Activated CD8-positive, alpha-beta memory T cell treated with anti-CD3 and anti-CD28 coated beads, Interleukin-2, amount 10 ng/mL, durations not matched to agents 7 days and 5 days (primary cell): ENCODE measurements at regions not wholly inside any gene's neighbourhood (a gene's known extent, or its start where the extent isn't known, plus 50 kb on each side); places are given as distances from the start of the nearest gene placed in this dataset.

ENCODE experiments used
- ATAC-seq: fragments of 150-1000 bp; cut with Tn5 transposase; one replicate; pipeline ENCODE4 v1.10.0; 2021; ENCODE audit warnings: moderate library complexity
- CTCF ChIA-PET: fragments of 350-600 bp; sonication (Branson Sonifier 250); formaldehyde crosslinking; loops from one replicate; lab custom pipeline; 2021; ENCODE audit warnings: antibody characterized with exemption; lab: Charles Lee
- DNase-seq: peaks from one replicate; pipeline ENCODE4 v3.0.0-alpha.2; 2020
- H3K27ac Mint-ChIP-seq: one replicate; pipeline ENCODE4 v1.8.0; 2021; ENCODE audit warnings: mild to moderate bottlenecking, mixed read lengths
- H3K27me3 Mint-ChIP-seq: one replicate; pipeline ENCODE4 v1.8.0; 2021; ENCODE audit warnings: mixed read lengths
- H3K36me3 Mint-ChIP-seq: one replicate; pipeline ENCODE4 v1.8.0; 2021; ENCODE audit warnings: mild to moderate bottlenecking, mixed read lengths
- H3K4me1 Mint-ChIP-seq: one replicate; pipeline ENCODE4 v1.8.0; 2021; ENCODE audit warnings: mixed read lengths
- H3K4me3 Mint-ChIP-seq: one replicate; pipeline ENCODE4 v1.8.0; 2021; ENCODE audit warnings: mild to moderate bottlenecking, moderate library complexity, mixed read lengths
- H3K9me3 Mint-ChIP-seq: one replicate; pipeline ENCODE4 v1.8.0; 2022; ENCODE audit warnings: low read depth, mixed read lengths

DNA sequence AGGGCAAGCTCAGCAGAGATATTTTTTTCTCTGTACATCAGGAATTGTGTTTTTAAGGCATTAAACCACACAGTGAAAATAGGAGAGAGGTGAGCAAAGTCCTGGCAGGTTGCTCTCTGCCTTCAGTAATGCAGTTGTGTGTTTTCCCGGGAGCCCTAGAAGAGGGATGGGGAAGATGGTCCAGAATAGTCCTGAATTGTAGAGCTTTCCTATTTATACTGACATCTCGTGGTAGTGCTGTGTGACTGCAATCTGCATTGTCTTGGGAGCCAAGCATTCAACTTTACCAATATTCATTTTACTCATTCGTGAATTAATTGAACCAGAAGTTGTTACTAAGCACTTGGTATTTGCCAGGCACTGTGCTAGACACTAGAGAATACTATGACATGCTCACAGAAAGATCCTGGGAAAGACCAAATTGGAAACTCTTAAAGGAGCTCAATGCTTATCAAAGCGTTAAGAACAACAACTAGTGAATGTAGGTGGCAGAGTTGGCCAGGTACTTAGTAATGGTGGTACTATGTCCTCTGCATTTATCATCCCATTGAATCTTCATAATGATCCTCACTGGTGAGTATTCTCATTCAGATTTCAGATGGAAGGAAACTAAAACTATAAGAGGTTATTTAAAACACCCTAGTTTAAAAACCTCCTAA lies 214.6 kb downstream of the TRIB2 start:
- ATAC-seq (peak; percentile 55), DNase-seq (no peak)
- H3K9me3 Mint-ChIP-seq = peaks cover 2% of the 10 kb centered on the region
- no peaks in the 10 kb centered on the region for H3K4me1 Mint-ChIP-seq
- CTCF ChIA-PET = interaction anchor here (0.8 to 4.2 kb wide), 35 partner anchors 8 to 1243 kb away, joined by 3 to 38 read pairs (median 4); partner anchors contain the start of gene TRIB2
- H3K36me3 Mint-ChIP-seq = no peaks in the 10 kb centered on the region
- peaks cover 39% of the 10 kb centered on the region for H3K27me3 Mint-ChIP-seq
- H3K4me3 Mint-ChIP-seq = no peak overlapping the region
- H3K27ac Mint-ChIP-seq = no peak overlapping the region

DNA sequence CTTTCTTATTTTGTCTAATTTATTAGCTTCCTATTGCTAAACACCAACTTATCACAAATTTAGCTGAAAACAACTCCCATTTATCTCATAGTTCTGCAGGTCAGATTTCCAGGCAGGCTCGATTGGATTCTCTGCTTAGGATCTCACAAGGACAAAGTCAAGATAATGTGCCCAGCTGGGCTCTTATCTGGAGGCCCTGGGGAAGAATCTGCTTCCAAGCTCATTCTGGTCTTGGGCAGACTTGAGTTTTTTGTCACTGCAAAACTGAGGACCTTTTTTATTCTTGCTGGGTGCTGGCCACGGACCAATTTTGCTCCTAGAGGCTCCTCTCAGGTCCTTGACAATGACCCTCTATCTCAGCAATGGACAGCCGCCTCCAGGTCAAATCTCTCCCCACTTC lies 215.5 kb downstream of the TRIB2 start:
- Mint-ChIP-seq H3K27me3 (peaks cover 39% of the 10 kb centered on the region), H3K4me1 (no peaks in the 10 kb centered on the region)
- ATAC-seq = no peak

DNA sequence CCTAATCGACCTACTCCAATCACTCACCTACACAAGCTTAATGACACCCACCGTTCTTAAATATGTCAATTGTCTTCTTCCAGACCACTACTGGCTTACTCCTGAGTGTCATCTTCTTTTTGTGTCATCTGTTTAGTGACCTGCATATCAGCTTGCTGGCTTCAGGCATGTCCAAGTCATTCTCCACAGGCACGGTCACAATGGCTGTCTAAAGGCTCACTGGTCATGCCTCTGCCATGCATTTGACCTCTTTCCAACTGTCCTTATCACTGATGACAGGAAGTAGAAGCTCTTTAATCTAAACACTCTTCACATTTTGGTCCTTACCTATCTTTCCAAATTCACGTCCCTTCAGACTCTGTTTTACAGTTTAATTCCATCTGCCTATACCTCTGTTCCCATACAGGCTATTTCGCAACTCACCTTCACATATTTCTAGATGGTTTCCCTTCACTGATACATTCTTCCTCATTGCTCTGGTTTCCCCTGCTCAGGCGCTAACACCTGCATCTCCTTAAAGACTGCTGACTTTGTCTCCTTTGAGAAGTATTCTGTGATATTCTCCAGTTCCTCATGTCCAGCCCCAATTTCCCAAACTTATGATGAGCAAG lies 217.5 kb downstream of the TRIB2 start:
- no peaks in the 10 kb centered on the region for H3K4me1 Mint-ChIP-seq
- CTCF ChIA-PET = interaction anchor here (1.2 kb wide), 1 partner anchor 73 kb away, joined by 6 read pairs; no protein-coding TSS in a partner anchor
- DNase-seq = no peak
- H3K27me3 Mint-ChIP-seq = peaks cover 32% of the 10 kb centered on the region
- no peaks in the 10 kb centered on the region for H3K36me3 Mint-ChIP-seq
- no peak for ATAC-seq
- no peak overlapping the region for H3K27ac Mint-ChIP-seq
- no peak overlapping the region for H3K4me3 Mint-ChIP-seq
- no peaks in the 10 kb centered on the region for H3K9me3 Mint-ChIP-seq

More for the DNA sequence above, 215.5 kb downstream of the TRIB2 start:
- no peaks in the 10 kb centered on the region for H3K36me3 Mint-ChIP-seq
- H3K27ac Mint-ChIP-seq = no peak overlapping the region
- no peak overlapping the region for H3K4me3 Mint-ChIP-seq
- CTCF ChIA-PET = interaction anchor here (0.9 to 4.2 kb wide), 15 partner anchors 17 to 1244 kb away, joined by 3 to 38 read pairs (median 5); partner anchors contain the start of gene TRIB2
- H3K9me3 Mint-ChIP-seq = no peaks in the 10 kb centered on the region
- DNase-seq = no peak

DNA sequence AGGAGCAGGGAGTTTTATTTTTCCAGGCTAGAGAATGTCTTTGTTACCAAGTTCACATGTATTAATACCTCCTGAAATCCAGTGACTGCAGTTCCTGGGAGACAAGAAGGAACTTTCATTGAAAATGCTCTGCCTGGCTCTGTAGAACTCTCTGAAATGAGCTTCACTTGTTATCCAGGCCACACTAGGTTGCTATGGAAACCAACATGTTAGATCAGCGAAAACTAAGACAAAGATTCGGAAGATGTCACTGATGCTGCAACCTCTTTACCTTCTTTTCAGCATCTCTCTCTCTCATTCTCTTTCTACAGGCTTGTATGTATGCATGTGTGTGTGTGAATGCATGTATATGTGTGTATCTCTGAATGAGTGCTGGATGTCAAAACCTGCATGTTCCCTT lies 218.5 kb downstream of the TRIB2 start:
- ATAC-seq = no peak
- H3K27ac Mint-ChIP-seq = no peak overlapping the region
- no peaks in the 10 kb centered on the region for H3K36me3 Mint-ChIP-seq
- no peaks in the 10 kb centered on the region for H3K4me1 Mint-ChIP-seq
- no peak overlapping the region for H3K4me3 Mint-ChIP-seq
- DNase-seq = no peak
- peaks cover 27% of the 10 kb centered on the region for H3K27me3 Mint-ChIP-seq
- CTCF ChIA-PET = no interaction called here
- H3K9me3 Mint-ChIP-seq = no peaks in the 10 kb centered on the region

DNA sequence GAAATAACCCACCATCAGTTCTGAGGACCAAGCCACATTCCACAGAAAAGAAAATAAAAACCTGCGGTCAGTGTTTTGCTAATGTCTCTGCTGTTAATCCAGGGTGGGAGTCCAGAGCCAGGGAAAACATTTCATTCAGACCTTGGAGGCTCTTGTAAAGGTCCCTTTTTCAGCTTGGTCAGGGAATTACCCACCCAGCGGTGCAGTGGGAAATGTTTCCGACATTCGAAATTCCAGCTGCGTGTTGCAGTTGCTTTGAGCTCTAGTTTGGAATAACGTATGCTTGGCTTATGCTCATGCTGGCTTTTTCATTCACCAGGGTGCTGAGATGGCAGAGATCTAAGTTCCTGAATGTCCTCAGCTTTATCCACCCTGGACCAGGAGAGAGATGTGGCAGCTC lies 219.1 kb downstream of the TRIB2 start:
- CTCF ChIA-PET = no interaction called here
- Mint-ChIP-seq H3K27ac (no peak overlapping the region), H3K4me3 (no peak overlapping the region), H3K4me1 (no peaks in the 10 kb centered on the region), H3K27me3 (peaks cover 29% of the 10 kb centered on the region), H3K9me3 (no peaks in the 10 kb centered on the region), H3K36me3 (no peaks in the 10 kb centered on the region)
- DNase-seq (no peak), ATAC-seq (no peak)

DNA sequence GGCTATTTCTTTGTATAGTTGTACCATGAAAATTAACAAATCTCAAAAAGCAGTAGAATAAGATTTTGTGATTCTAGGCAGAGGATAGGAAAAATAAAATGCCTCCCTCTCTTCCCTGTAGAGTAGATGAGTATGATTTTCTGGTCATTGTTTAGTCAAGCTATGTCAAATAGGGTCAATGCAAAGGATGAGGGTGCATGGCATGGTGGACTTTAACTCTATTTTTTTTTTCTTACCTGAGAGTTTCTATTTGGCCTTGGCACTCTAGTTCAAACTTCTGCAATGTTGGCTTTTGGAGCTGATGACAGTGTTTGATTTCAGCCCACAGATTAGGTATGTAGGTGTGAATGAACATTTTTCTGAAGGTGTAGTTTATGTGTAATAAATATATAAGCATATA lies 224.5 kb downstream of the TRIB2 start:
- Mint-ChIP-seq H3K4me1 (no peaks in the 10 kb centered on the region), H3K4me3 (no peak overlapping the region), H3K27me3 (peaks cover 38% of the 10 kb centered on the region), H3K9me3 (peaks cover 11% of the 10 kb centered on the region), H3K27ac (no peak overlapping the region), H3K36me3 (peaks cover 3% of the 10 kb centered on the region)
- CTCF ChIA-PET = no interaction called here
- ATAC-seq = no peak
- DNase-seq = no peak

DNA sequence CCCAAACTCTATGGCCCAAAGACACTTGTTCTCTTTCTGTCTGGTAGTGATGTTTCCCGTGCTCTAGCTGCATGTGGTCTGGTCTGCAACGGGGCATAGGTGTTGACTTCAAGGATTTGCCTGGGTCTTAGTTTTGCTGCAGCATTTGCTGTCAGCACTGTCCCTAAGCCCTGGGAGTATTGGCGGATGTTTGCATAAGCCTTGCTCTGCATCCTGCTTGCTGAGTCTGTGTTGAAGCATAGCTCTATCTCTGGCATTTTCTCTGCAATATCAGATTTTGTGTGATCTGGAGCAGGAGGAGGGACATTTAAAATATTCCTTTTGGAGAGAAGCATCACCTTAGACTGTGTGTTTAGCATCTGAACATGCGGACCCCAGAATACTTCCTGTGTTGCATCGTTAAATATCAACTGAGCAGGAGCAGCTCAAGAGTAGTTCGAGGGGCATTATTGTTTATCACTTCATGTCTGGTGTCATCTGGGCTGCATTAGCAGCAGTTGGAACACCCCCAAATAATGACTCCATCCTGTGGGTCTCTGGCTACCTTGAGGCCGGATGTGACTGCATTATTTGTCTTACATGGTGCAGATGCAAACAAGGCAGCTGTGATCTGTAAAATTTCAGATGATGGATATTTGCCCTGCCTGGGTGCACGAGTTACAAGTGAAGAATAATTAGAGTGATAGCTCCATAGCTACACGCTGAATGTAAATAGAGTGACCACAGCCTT lies 231.7 kb downstream of the TRIB2 start:
- ATAC-seq (peak; percentile 57), DNase-seq (peak; percentile 62)
- Mint-ChIP-seq H3K27me3 (peaks cover 77% of the 10 kb centered on the region), H3K9me3 (no peaks in the 10 kb centered on the region), H3K36me3 (no peaks in the 10 kb centered on the region), H3K27ac (peak overlapping the region; percentile 75), H3K4me1 (peaks cover 25% of the 10 kb centered on the region), H3K4me3 (no peak overlapping the region)
- CTCF ChIA-PET = interaction anchor here (0.9 to 4.4 kb wide), 6 partner anchors 17 to 232 kb away, joined by 3 to 21 read pairs (median 6); partner anchors contain the start of gene TRIB2

DNA sequence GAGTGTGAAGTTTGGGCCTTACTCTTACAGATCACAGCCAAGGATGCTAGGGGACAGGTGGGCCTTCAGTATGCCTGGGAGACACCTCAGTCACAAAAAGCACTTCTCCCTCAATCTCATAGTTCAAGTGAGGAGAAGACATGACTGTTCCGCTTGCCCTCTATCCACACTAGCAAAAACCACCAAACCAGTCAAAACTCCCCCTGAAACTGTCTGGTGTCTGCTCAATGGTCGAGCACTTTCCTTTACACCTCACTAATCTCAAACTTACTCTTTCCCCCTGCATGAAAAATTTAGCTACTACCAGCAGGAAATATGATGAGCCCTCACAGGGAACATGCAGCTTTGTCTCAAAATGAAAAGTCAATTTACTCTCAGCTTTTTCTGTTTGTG lies 232.2 kb downstream of the TRIB2 start:
- CTCF ChIA-PET = interaction anchor here (0.9 to 4.4 kb wide), 6 partner anchors 17 to 233 kb away, joined by 3 to 21 read pairs (median 6); partner anchors contain the start of gene TRIB2
- Mint-ChIP-seq H3K4me1 (peaks cover 25% of the 10 kb centered on the region), H3K27me3 (peaks cover 78% of the 10 kb centered on the region), H3K9me3 (no peaks in the 10 kb centered on the region), H3K36me3 (no peaks in the 10 kb centered on the region), H3K4me3 (no peak overlapping the region), H3K27ac (peak overlapping the region; percentile 75)
- DNase-seq (peak; percentile 79), ATAC-seq (peak; percentile 82)

DNA sequence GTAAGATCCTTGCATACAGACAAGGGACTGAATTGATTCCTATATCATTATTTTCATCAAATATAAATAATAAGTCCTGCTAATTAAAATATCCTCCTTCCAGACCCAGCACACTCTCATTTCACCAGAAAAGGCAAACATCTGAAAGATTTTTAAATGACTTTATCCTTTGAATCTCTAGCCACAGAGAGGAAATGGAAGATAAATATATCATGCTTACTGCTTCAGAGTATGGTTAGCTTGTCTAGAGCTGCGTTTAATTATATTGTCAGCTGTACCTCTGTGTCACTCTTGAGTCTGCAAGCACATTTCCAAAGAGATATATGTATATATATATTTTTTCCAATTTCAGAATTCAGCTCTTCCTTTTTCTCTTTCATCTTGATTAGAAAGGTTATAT lies 232.7 kb downstream of the TRIB2 start:
- Mint-ChIP-seq H3K9me3 (no peaks in the 10 kb centered on the region), H3K27me3 (peaks cover 76% of the 10 kb centered on the region), H3K4me3 (no peak overlapping the region), H3K4me1 (peaks cover 25% of the 10 kb centered on the region), H3K27ac (peak overlapping the region; percentile 75), H3K36me3 (no peaks in the 10 kb centered on the region)
- no peak for DNase-seq
- CTCF ChIA-PET = interaction anchor here (0.9 to 4.4 kb wide), 5 partner anchors 16 to 58 kb away, joined by 3 to 21 read pairs (median 6); no protein-coding TSS in a partner anchor
- ATAC-seq = peak; percentile 40

DNA sequence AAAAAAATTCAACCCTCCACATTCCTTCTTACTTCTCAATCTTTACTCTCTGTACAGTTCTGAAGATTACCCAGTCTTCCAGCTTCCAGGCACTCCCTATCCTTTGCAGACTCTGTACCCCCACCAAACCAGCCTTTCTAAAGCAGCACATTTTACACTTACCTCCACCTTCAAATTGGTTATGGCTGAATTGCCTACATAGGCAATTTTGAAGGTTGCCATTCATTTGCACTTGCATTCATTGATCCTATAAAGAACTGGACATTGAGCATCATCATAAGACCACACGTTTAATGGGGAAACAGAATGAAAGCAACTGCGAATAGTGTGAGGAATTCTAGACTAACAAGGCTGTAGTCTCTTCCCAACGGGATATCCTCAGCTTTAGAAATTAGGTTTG lies 233.4 kb downstream of the TRIB2 start:
- Mint-ChIP-seq H3K27me3 (peaks cover 69% of the 10 kb centered on the region), H3K4me1 (peaks cover 25% of the 10 kb centered on the region), H3K4me3 (no peak overlapping the region), H3K9me3 (no peaks in the 10 kb centered on the region), H3K27ac (no peak overlapping the region), H3K36me3 (no peaks in the 10 kb centered on the region)
- DNase-seq = no peak
- CTCF ChIA-PET = interaction anchor here (1.6 to 4.4 kb wide), 2 partner anchors 19 to 57 kb away, joined by 8 to 21 read pairs; no protein-coding TSS in a partner anchor
- no peak for ATAC-seq

DNA sequence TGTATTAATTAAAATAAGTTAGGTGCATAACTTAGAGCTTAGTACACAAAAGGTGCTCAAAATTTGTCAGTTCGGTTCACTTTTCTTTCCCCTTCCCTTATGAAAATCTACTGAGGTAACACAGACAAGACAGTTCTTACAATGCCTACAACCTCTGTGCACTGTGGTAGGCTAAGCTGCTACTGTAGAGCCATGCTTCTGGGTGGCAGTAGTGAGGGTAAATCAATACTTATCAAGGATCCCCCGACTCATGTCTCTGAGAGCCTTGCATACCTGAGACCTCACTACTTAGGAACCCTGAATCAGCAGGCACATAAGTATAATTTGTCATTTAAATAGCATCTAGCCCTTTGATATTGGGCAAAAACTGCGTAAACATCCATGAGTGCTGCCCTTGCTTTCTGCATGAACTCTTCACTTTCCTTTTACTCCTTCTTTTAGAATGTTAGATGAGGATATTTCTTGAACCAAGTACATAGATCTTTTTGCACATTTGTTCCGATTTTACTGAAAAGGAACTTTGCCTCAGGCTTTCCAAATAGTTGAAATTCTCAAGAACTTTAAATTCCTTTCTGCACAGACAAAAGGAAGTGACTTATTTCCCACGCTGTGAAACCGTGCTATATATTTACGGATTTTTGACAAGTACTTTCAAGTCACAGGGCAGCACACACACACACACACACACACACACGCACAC lies 234.4 kb downstream of the TRIB2 start:
- no peaks in the 10 kb centered on the region for H3K36me3 Mint-ChIP-seq
- CTCF ChIA-PET = interaction anchor here (4.4 kb wide), 1 partner anchor 20 kb away, joined by 21 read pairs; no protein-coding TSS in a partner anchor

DNA sequence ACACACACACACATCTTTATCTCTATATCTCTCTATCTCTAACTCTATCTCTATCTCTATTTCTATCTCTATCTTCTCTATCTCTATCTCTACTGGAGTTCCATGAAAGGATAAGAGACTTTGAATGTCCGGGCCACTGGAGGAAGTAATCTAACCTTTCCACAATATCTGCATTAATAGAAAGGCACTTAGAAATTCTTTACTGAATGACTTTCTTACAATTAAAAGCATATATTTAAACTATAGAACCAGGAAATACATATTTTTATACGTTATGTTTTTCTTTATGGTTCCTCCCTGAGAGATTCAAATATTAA lies 234.9 kb downstream of the TRIB2 start:
- peaks cover 25% of the 10 kb centered on the region for H3K4me1 Mint-ChIP-seq
- ATAC-seq (no peak), DNase-seq (no peak)
- H3K27me3 Mint-ChIP-seq = peaks cover 70% of the 10 kb centered on the region
- CTCF ChIA-PET = no interaction called here
- H3K9me3 Mint-ChIP-seq = no peaks in the 10 kb centered on the region
- no peak overlapping the region for H3K4me3 Mint-ChIP-seq
- no peaks in the 10 kb centered on the region for H3K36me3 Mint-ChIP-seq
- no peak overlapping the region for H3K27ac Mint-ChIP-seq

More for the DNA sequence above, 234.4 kb downstream of the TRIB2 start:
- Mint-ChIP-seq H3K9me3 (no peaks in the 10 kb centered on the region), H3K27me3 (peaks cover 66% of the 10 kb centered on the region), H3K4me3 (no peak overlapping the region), H3K4me1 (peaks cover 25% of the 10 kb centered on the region), H3K27ac (no peak overlapping the region)
- DNase-seq (no peak), ATAC-seq (no peak)

DNA sequence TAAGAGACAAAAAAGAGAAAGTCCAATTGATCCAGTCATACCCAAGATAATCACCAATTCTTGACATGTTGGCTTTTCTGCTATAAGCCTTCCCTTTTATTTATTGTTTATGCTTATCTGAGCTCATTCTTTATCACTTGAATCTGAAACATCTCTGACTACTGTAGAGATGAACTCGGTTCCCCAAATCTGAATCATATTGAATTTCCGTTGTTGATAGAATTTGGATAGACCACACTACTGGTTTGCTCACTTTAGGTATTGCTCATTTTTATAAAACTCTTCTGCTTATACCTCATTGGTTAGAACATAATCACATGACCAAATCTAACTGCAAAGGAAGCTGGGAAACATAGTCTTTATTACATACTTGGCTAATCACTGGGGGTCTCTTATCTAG lies 236.9 kb downstream of the TRIB2 start:
- no peaks in the 10 kb centered on the region for H3K9me3 Mint-ChIP-seq
- CTCF ChIA-PET = no interaction called here
- no peak for DNase-seq
- H3K4me3 Mint-ChIP-seq = no peak overlapping the region
- peaks cover 18% of the 10 kb centered on the region for H3K4me1 Mint-ChIP-seq
- no peaks in the 10 kb centered on the region for H3K36me3 Mint-ChIP-seq
- no peak for ATAC-seq
- H3K27me3 Mint-ChIP-seq = peaks cover 65% of the 10 kb centered on the region
- H3K27ac Mint-ChIP-seq = no peak overlapping the region
